Calu3 (cell line): ENCODE measurements at regions not wholly inside any gene's neighbourhood (a gene's known extent, or its start where the extent isn't known, plus 50 kb on each side); places are given as distances from the start of the nearest gene placed in this dataset.

Source experiments
- BruUV-seq: library from RNA; stranded (reverse); fragments of 400-500 nt; replicated peaks from 2 replicates; lab custom pipeline; 2021; lab: Mats Ljungman, UMichigan
- CTCF ChIA-PET: fragments of 300-600 bp; sonication (Branson Sonifier 250); formaldehyde crosslinking; loops from one replicate; lab custom pipeline; 2022; ENCODE audit warnings: antibody characterized with exemption; lab: Charles Lee
- DNase-seq: peaks from one replicate; pipeline ENCODE4 v3.0.0; 2022
- H3K27ac Mint-ChIP-seq: one replicate; pipeline ENCODE4 v1.8.0; 2022; ENCODE audit warnings: mixed read lengths; ENCODE audit not compliant: unreplicated experiment
- H3K27me3 Mint-ChIP-seq: one replicate; pipeline ENCODE4 v1.8.0; 2022; ENCODE audit warnings: mixed read lengths; ENCODE audit not compliant: unreplicated experiment
- H3K36me3 Mint-ChIP-seq: one replicate; pipeline ENCODE4 v1.8.0; 2022; ENCODE audit warnings: mild to moderate bottlenecking, moderate library complexity, mixed read lengths; ENCODE audit not compliant: insufficient read depth, unreplicated experiment
- H3K4me1 Mint-ChIP-seq: one replicate; pipeline ENCODE4 v1.8.0; 2022; ENCODE audit warnings: mild to moderate bottlenecking, low read depth, mixed read lengths; ENCODE audit not compliant: unreplicated experiment
- H3K4me3 Mint-ChIP-seq: one replicate; pipeline ENCODE4 v1.8.0; 2022; ENCODE audit warnings: mild to moderate bottlenecking, low read depth, moderate library complexity, mixed read lengths; ENCODE audit not compliant: unreplicated experiment
- H3K9me3 Mint-ChIP-seq: one replicate; pipeline ENCODE4 v1.8.0; 2022; ENCODE audit warnings: low read depth, mixed read lengths; ENCODE audit not compliant: unreplicated experiment
- CTCF ChIP-seq: fragments of 200-600 bp; IDR thresholded peaks from one replicate; pipeline ENCODE4 v1.8.0; 2022; ENCODE audit warnings: antibody characterized with exemption; ENCODE audit not compliant: unreplicated experiment
- intact Hi-C: fragments of 100-400 bp; cut with micrococcal nuclease; formaldehyde crosslinking; loops from one replicate; pipeline ENCODE4 v1.10.0; 2022; ENCODE audit not compliant: unreplicated experiment

GRCh38 chr14:83559721-83560120 lies 1970.2 kb upstream of the FLRT2 start:
- BruUV-seq = no TSS peak
- Mint-ChIP-seq H3K4me1 (no peaks in the 10 kb centered on the region), H3K9me3 (peaks cover 2% of the 10 kb centered on the region), H3K27me3 (no peaks in the 10 kb centered on the region), H3K36me3 (no peaks in the 10 kb centered on the region), H3K27ac (no peak overlapping the region), H3K4me3 (no peak overlapping the region)
- TF ChIP-seq CTCF = no peak
- CTCF ChIA-PET = no interaction called here
- DNase-seq = no peak
- intact Hi-C loops = no loop called here

- CTCF ChIA-PET = no interaction called here
- TF ChIP-seq CTCF = no peak
- no peak for DNase-seq
- no peak overlapping the region for H3K27ac Mint-ChIP-seq
- no peak overlapping the region for H3K4me3 Mint-ChIP-seq
- no peaks in the 10 kb centered on the region for H3K36me3 Mint-ChIP-seq
- intact Hi-C loops = no loop called here
- no peaks in the 10 kb centered on the region for H3K27me3 Mint-ChIP-seq
- H3K9me3 Mint-ChIP-seq = peaks cover 2% of the 10 kb centered on the region
- no TSS peak for BruUV-seq
- no peaks in the 10 kb centered on the region for H3K4me1 Mint-ChIP-seq
Observed at GRCh38 chr14:83561261-83561660, 1968.7 kb upstream of the FLRT2 start.

- Mint-ChIP-seq H3K27me3 (no peaks in the 10 kb centered on the region), H3K27ac (no peak overlapping the region), H3K4me1 (no peaks in the 10 kb centered on the region), H3K9me3 (no peaks in the 10 kb centered on the region), H3K4me3 (no peak overlapping the region), H3K36me3 (no peaks in the 10 kb centered on the region)
- intact Hi-C loops = no loop called here
- CTCF ChIA-PET = no interaction called here
- DNase-seq = no peak
- TF ChIP-seq CTCF = no peak
- BruUV-seq = no TSS peak
Observed at GRCh38 chr14:83566567-83566966, 1963.4 kb upstream of the FLRT2 start.

GRCh38 chr14:83568141-83568540 lies 1961.8 kb upstream of the FLRT2 start:
- BruUV-seq = no TSS peak
- H3K27ac Mint-ChIP-seq = no peak overlapping the region
- intact Hi-C loops = no loop called here
- H3K4me1 Mint-ChIP-seq = no peaks in the 10 kb centered on the region
- no peak overlapping the region for H3K4me3 Mint-ChIP-seq
- no peaks in the 10 kb centered on the region for H3K27me3 Mint-ChIP-seq
- CTCF ChIA-PET = no interaction called here
- no peaks in the 10 kb centered on the region for H3K9me3 Mint-ChIP-seq
- H3K36me3 Mint-ChIP-seq = no peaks in the 10 kb centered on the region
- TF ChIP-seq CTCF = no peak
- no peak for DNase-seq

GRCh38 chr14:83575301-83575700 lies 1954.6 kb upstream of the FLRT2 start:
- Mint-ChIP-seq H3K27ac (no peak overlapping the region), H3K36me3 (no peaks in the 10 kb centered on the region), H3K4me1 (no peaks in the 10 kb centered on the region), H3K4me3 (no peak overlapping the region), H3K27me3 (no peaks in the 10 kb centered on the region), H3K9me3 (peaks cover 21% of the 10 kb centered on the region)
- CTCF ChIA-PET = no interaction called here
- TF ChIP-seq CTCF = no peak
- intact Hi-C loops = no loop called here
- BruUV-seq = no TSS peak
- DNase-seq = no peak
